HFF-Myc (cell line): ENCODE measurements at regions not wholly inside any gene's neighbourhood (a gene's known extent, or its start where the extent isn't known, plus 50 kb on each side); places are given as distances from the start of the nearest gene placed in this dataset.

ENCODE experiments used
- DNase-seq: peaks from one replicate; pipeline ENCODE4 v3.0.0-alpha.2; 2011; ENCODE audit warnings: low read depth; ENCODE audit errors: extremely low read depth
- H3K4me3 ChIP-seq: replicated peaks from 2 replicates; pipeline ENCODE4 v1.5.1; 2011; ENCODE audit warnings: low read depth, mild to moderate bottlenecking, control low read depth, low read length
- CTCF ChIP-seq: IDR thresholded peaks from 2 replicates; pipeline ENCODE4 v1.5.1; 2012; ENCODE audit warnings: mild to moderate bottlenecking, low read depth, low read length, control low read depth; ENCODE audit errors: missing control alignments

- no peak overlapping the region for H3K4me3 ChIP-seq
- DNase-seq: no peak
- no peak for TF ChIP-seq CTCF
Measured at GRCh38 chr2:19504400-19505198, 146.2 kb upstream of the OSR1 start.

GRCh38 chr2:19503915-19504314 lies 145.5 kb upstream of the OSR1 start:
- TF ChIP-seq CTCF: no peak
- no peak overlapping the region for H3K4me3 ChIP-seq
- no peak for DNase-seq

- no peak overlapping the region for H3K4me3 ChIP-seq
- no peak for DNase-seq
- no peak for TF ChIP-seq CTCF
Measured at GRCh38 chr2:19503406-19503805, 145.0 kb upstream of the OSR1 start.

GRCh38 chr2:19500126-19500525 lies 141.7 kb upstream of the OSR1 start:
- no peak for DNase-seq
- H3K4me3 ChIP-seq: no peak overlapping the region
- TF ChIP-seq CTCF: no peak

GRCh38 chr2:19496646-19497045 lies 138.2 kb upstream of the OSR1 start:
- H3K4me3 ChIP-seq: no peak overlapping the region
- DNase-seq: no peak
- TF ChIP-seq CTCF: no peak

GRCh38 chr2:19494241-19494640 lies 135.8 kb upstream of the OSR1 start:
- DNase-seq: no peak
- no peak for TF ChIP-seq CTCF
- no peak overlapping the region for H3K4me3 ChIP-seq

- no peak for DNase-seq
- no peak for TF ChIP-seq CTCF
- no peak overlapping the region for H3K4me3 ChIP-seq
Measured at GRCh38 chr2:19491796-19492195, 133.4 kb upstream of the OSR1 start.
